NOMO-1 treated with DMSO at 0.1 percent for 48 hours (cell line): ENCODE measurements at regions not wholly inside any gene's neighbourhood (a gene's known extent, or its start where the extent isn't known, plus 50 kb on each side); places are given as distances from the start of the nearest gene placed in this dataset.

Source experiments
- DNase-seq: peaks from one replicate; lab custom pipeline; 2025; ENCODE audit not compliant: unreplicated experiment; lab: John Stamatoyannopoulos, UW

- no peak for DNase-seq
Measured at GRCh38 chr2:83695037-83695436, 764.0 kb downstream of the SUCLG1 start.

- no peak for DNase-seq
Measured at GRCh38 chr2:83689402-83689801, 769.7 kb downstream of the SUCLG1 start.

DNA sequence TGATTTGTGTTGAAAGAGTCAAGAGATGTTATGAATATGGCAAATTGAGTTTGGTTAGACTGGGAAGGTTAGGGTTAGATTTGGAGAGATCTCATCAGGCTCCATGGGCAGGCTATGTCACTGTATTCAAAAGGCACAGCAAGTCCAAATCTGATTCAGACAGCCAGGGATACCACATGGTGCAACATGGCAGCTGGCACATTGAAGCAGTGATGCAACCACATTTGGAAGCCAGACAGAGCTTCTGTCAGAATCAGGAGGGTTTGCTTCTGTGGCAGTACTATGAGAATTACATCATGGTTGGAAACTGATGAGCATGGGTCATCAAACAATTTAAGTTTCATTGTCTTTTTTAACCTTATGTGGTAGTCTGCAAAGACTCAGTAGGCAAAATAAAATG lies 772.2 kb downstream of the SUCLG1 start:
- no peak for DNase-seq

DNA sequence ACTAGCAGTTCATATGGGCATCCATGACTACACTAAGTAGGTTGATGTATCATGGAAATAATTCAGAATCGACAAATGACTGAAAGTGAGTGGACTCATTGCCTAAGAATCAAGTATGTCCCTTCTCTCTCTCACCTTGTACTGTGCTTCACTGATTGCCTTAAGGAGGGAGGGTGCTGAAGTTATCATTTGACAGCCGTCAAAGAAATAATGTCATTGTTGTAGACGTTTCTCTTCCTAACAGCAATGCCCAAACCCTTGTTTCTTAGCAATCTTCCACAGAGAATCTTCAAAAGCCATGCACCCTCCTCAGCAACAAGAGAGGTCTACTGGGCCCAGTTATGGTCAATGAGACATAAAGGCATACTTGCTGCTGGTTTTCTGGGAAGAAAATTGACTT lies 785.0 kb downstream of the SUCLG1 start:
- no peak for DNase-seq

GRCh38 chr2:83665894-83666293 lies 793.2 kb downstream of the SUCLG1 start:
- no peak for DNase-seq

DNA sequence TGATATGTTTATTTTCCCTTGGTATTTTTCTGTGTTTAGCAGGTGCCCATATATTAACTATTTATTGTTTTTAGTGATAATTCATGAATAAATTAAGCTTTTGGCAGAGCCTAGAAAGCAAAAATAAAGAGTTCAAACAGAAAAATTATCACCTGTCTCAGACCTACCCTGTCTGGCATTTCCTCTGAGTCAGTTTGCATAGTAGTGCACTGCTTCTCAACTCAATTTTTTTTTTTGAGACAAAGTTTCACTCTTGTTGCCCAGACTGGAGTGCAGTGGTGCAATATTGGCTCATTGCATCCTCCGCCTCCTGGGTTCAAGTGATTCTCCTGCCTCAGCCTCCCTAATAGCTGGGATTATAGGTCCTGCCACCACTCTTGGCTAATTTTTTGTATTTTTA lies 793.9 kb downstream of the SUCLG1 start:
- no peak for DNase-seq

DNA sequence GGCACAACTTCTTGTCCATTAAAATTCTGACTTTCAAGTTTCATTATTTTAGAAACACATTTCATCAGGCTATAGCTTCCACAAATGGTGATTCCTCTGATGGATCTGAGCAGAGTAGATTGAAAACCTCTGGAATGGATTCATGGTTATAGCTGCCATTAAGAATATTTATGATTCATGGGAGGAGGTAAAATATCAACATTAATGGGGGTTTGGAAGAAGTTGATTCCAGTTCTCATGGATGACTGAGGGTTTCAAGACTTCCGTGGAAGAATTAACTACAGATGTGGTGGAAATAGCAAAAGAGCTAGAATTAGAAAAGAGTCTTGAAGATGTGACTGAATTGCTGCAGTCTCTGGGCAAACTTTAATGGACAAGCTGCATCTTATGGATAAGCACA lies 797.4 kb downstream of the SUCLG1 start:
- no peak for DNase-seq

DNA sequence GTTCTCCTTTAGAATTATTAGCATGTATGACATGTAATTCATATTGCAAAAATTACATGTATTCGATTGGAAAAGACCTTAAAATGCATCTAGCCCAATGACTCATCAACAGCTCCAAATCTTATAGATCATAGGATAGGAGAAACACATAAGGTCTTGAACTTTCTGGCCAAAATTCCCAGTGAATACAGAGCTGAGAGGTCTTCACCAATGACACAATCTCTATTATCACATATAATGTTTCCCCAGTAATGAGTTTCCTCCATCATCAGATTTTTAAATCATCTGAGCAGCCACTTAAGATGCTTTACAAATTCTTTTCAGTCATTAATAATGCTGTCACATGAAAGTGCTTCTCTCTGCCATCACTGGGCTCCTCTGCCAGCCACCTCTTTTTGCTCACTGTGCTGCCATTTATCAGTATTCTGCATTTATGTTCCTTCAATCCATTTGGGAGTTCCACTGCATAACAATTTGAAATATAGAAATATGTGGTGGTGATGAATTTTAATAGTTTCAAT lies 804.9 kb downstream of the SUCLG1 start:
- DNase-seq, result no peak

DNA sequence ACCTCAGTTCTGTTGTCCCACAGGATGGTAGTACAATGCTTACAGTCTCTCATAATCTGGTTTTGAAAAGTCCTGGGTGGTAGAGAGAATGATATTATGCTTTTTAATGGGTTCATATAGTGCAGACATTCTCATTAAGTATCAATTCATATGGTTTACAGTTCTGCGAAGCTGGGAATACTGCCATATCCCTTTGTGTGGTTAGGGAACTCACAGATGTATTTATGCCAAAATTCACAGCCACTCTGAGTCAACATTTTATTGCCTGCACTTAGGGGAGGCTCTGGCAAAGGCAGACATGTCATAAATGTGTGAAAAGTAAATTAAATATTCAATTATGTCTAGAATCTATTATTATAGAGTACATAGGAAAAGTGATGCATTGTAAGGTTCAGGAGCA lies 808.2 kb downstream of the SUCLG1 start:
- no peak for DNase-seq

DNA sequence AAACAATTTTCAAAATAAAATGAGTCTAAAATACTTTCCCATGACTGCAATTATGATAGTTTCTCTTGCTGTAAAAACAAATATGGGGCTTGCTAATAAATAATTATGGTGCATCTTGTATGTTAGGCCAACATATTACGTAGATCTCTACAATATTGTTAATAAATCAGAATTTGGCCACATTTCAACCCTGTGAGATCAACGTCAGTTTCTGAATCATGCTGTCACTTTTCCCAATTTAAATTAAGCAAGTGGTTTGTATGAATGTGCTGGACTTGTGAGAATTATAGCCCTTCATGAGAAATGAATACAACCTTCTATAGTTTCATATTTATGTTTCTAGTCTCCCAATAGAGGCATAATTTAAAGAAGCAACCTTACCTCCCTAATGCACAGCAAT lies 808.9 kb downstream of the SUCLG1 start:
- DNase-seq, result no peak

DNA sequence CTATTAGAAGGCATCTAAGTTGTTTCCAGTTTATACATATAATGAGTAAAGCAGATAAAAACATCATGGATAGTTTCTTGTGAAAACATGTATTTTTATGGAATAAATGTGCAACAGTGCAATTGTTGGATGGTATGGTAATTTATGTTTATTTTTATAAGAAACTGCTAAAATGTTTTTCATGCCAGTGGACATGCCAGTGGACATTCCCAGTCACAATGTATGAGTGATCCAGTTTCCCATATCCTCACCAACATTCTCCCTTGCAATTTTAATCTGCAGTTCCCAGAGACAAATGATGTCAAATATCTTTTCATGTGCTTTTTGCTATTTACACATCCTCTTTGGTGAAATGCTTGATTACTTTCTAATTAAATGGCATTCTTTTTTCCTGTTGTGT lies 818.6 kb downstream of the SUCLG1 start:
- DNase-seq, result no peak

DNA sequence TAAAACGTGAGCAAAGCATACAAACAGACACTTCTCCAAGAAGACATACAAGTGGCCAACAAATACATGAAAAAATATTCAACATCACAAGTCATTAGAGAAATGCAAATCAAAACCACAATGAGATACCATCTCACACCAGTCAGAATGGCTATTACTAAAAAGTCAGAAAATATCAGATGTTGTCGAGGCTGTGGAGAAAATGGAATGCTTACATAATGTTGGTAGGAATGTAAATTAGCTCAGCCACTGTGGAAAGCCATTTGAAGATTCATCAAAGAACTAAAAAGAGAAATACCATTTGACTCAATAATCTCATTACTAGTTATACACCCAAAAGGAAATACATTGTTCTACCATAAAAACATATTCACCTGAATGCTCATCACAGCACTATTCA lies 825.7 kb downstream of the SUCLG1 start:
- DNase-seq, result no peak

- DNase-seq, result no peak
Measured at GRCh38 chr2:83630351-83630750, 828.7 kb downstream of the SUCLG1 start.

GRCh38 chr2:83615511-83615910 lies 843.6 kb downstream of the SUCLG1 start:
- DNase-seq, result no peak

DNA sequence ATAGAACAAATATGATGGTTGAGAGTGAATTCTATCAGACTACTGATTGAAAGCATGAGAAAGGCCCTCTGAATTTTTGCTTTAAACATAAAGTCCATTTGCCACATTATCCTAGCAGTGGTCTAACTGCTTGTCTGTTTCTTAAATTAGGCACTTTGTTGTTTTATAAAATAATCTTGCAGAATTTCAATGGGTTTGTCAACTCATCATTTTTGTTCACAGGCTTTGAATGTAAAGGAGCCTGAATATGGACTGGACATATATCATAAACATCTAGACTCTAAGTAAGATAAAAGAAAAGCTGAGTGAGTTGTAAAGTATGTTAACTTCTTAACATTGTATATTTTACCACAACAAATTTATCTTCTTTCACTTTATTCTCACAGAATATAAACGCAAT lies 845.9 kb downstream of the SUCLG1 start:
- DNase-seq, result no peak

GRCh38 chr2:83602753-83603152 lies 856.3 kb downstream of the SUCLG1 start:
- DNase-seq, result no peak

DNA sequence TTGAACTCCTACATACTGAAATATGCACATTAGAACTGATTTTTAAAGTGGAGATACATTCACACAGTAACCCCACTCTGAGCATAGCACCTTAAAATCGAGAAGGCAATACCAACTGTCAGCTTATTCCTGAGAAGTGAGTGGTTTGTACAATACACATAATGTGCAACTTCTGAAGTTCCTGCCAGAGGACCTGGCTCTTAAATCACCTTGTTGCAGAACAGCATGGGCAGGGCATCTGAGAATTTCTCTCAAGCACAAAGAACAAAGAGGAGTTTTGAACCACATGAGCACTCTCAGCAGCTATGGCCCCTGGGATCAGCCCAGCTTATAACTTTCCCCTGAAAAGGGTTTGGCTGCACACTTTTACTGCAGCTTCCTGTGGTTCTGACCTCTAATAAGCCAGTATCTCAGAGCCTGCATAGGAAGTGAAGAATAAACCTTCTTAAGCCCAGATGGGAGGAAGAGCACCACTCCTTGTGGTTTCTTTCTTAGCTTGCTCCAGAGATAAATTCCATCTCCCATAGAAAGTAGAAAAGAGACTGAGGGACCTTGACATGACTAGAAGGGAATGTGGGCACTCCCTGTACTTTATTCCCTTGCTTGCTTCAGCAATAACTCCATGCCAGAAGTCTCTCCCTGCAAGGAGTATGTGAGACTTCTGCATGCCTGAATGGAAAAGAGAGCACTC lies 862.3 kb downstream of the SUCLG1 start:
- no peak for DNase-seq

DNA sequence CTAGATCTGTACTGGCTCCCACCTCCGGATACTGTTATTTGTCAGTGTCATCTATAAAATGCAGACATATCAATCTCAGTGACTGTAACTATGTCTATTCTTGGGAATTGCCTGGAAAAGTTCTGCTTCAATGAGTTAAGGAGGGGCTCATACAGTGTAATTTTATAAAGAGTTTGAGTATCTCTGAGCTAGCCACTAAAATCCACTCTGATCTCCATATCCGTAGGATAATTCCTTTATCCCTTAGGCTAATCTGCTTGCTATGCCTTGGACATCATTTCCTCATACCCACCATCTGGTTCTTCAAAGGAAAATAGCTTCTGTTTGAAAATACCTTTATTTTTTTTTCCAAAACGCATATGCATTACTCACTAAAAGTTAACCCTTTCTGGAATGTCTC lies 863.2 kb downstream of the SUCLG1 start:
- DNase-seq, result no peak

GRCh38 chr2:83595121-83595690 lies 863.9 kb downstream of the SUCLG1 start:
- no peak for DNase-seq

- DNase-seq, result no peak
Measured at GRCh38 chr2:83594241-83595120, 864.6 kb downstream of the SUCLG1 start.

- no peak for DNase-seq
Measured at GRCh38 chr2:83587309-83587708, 871.8 kb downstream of the SUCLG1 start.

DNA sequence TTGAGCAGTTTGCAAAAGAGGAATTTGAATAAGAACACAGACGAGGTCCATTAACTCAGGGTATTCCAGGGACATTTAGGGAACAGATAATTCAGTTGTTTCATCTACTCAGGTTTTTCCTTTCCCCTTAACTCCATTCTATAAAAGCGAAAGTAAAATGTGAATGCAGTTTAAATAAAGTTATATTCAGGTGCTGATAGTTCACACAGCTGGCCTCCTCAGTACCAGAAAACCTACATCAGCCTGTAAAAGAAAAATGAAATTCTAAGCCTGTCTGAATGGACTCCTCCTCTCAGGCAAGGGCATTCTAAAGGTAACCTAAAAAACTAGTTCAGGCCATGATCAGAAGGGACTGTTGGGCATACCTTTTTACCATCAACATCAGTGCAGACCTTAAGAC lies 873.8 kb downstream of the SUCLG1 start:
- no peak for DNase-seq
